Testis (tissue), 2 donors: ENCODE measurements at regions not wholly inside any gene's neighbourhood (a gene's known extent, or its start where the extent isn't known, plus 50 kb on each side); places are given as distances from the start of the nearest gene placed in this dataset.

Source experiments
- DNase-seq: peaks from one replicate; pipeline ENCODE4 v3.0.0-alpha.2; 2019
- H3K27ac ChIP-seq, 2 donors: fragments of 200-600 bp; sonication (generic); one replicate each; pipeline ENCODE4 v1.5.1; 2019
- H3K27me3 ChIP-seq: fragments of 200-600 bp; sonication (generic); one replicate; pipeline ENCODE4 v1.5.1; 2019
- H3K36me3 ChIP-seq: fragments of 200-600 bp; sonication (generic); one replicate; pipeline ENCODE4 v1.5.1; 2017; ENCODE audit warnings: low read depth; ENCODE audit errors: missing control alignments
- H3K4me1 ChIP-seq: fragments of 200-600 bp; sonication (generic); one replicate; pipeline ENCODE4 v1.5.1; 2019
- H3K4me3 ChIP-seq, 2 donors: fragments of 200-600 bp; sonication (generic); one replicate each; pipeline ENCODE4 v1.5.1; 2017 to 2019
- H3K9me3 ChIP-seq: fragments of 200-600 bp; sonication (generic); one replicate; pipeline ENCODE4 v1.5.1; 2017
- POLR2A ChIP-seq: fragments of 450-650 bp; IDR thresholded peaks from one replicate; pipeline ENCODE4 v1.6.1; 2017; ENCODE audit warnings: antibody characterized with exemption, mild to moderate bottlenecking, moderate library complexity
- WGBS, 2 donors: methylation state at CpG; one replicate each; pipeline ENCODE4 v1.1.5; 2018; 5-methylcytosine and 5-hydroxymethylcytosine counted together
- intact Hi-C: fragments of 100-400 bp; cut with DNase I; formaldehyde crosslinking; loops from one replicate; pipeline ENCODE4 v1.15.1; 2023; ENCODE audit warnings: low total_unique reads
- TF ChIP-seq, protein P1 (sequence below), 3 experiments: fragments of 450-650 bp in 2 of 3; fragments of 200-600 bp in 1 of 3; sonication (generic) in 1 of 3; IDR thresholded peaks; one replicate each; pipeline ENCODE4 v1.5.1; 2016 to 2019; ENCODE audit warnings: antibody characterized with exemption in 3 of 3, mild to moderate bottlenecking in 2 of 3, moderate library complexity in 1 of 3

GRCh38 chr21:16402752-16403151 is 673.0 kb downstream of the USP25 start:
- DNase-seq: no peak
- Histone ChIP-seq H3K4me1 (no peaks in the 10 kb centered on the region), H3K4me3 (no peak overlapping the region), H3K27ac (no peak overlapping the region), H3K36me3 (no peaks in the 10 kb centered on the region), H3K9me3 (no peaks in the 10 kb centered on the region), H3K27me3 (no peaks in the 10 kb centered on the region)
- no peak for TF ChIP-seq POLR2A
- TF ChIP-seq, protein P1, sequence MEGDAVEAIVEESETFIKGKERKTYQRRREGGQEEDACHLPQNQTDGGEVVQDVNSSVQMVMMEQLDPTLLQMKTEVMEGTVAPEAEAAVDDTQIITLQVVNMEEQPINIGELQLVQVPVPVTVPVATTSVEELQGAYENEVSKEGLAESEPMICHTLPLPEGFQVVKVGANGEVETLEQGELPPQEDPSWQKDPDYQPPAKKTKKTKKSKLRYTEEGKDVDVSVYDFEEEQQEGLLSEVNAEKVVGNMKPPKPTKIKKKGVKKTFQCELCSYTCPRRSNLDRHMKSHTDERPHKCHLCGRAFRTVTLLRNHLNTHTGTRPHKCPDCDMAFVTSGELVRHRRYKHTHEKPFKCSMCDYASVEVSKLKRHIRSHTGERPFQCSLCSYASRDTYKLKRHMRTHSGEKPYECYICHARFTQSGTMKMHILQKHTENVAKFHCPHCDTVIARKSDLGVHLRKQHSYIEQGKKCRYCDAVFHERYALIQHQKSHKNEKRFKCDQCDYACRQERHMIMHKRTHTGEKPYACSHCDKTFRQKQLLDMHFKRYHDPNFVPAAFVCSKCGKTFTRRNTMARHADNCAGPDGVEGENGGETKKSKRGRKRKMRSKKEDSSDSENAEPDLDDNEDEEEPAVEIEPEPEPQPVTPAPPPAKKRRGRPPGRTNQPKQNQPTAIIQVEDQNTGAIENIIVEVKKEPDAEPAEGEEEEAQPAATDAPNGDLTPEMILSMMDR (IDR thresholded peaks at IDR 0.05): no peak
- intact Hi-C loops: no loop called here

DNA sequence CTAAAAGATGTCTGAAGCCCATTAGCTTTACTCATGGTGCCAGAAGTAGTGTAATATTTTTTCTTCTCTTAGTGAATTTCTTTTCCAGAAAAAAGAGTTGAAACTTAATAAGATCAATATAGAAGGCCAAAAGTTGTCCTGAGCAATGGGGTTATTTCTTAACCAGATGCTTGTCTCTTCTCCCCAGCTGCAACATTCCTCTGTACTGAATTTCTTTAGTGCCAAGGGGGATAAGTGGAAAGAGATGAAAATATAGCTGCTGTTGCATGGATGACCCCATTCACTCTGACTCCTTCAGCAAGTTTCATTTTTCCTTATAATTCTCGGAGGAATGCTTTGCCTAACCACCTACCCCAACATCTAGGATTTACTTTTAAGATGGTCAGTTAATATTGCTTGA is 675.0 kb downstream of the USP25 start:
- intact Hi-C loops: no loop called here
- no peak overlapping the region for H3K4me3 ChIP-seq
- no peaks in the 10 kb centered on the region for H3K4me1 ChIP-seq
- no peak for TF ChIP-seq POLR2A
- TF ChIP-seq, protein P1 (IDR thresholded peaks at IDR 0.05): no peak
- DNase-seq: no peak
- H3K36me3 ChIP-seq: no peaks in the 10 kb centered on the region
- WGBS, 2 donors: 74 to 88% methylated on average over 1 of the region's 1 CpG
- H3K9me3 ChIP-seq: no peaks in the 10 kb centered on the region
- H3K27ac ChIP-seq: no peak overlapping the region
- H3K27me3 ChIP-seq: no peaks in the 10 kb centered on the region

- H3K27ac ChIP-seq: no peak overlapping the region
- no peaks in the 10 kb centered on the region for H3K9me3 ChIP-seq
- H3K4me3 ChIP-seq: no peak overlapping the region
- 92 to 97% methylated on average over 2 of the region's 2 CpGs for WGBS, 2 donors
- TF ChIP-seq, protein P1 (IDR thresholded peaks at IDR 0.05): no peak
- TF ChIP-seq POLR2A: no peak
- intact Hi-C loops: no loop called here
- no peak for DNase-seq
- H3K36me3 ChIP-seq: no peaks in the 10 kb centered on the region
- H3K4me1 ChIP-seq: no peaks in the 10 kb centered on the region
- no peaks in the 10 kb centered on the region for H3K27me3 ChIP-seq
Observed at GRCh38 chr21:16406355-16406754, 676.6 kb downstream of the USP25 start.

DNA sequence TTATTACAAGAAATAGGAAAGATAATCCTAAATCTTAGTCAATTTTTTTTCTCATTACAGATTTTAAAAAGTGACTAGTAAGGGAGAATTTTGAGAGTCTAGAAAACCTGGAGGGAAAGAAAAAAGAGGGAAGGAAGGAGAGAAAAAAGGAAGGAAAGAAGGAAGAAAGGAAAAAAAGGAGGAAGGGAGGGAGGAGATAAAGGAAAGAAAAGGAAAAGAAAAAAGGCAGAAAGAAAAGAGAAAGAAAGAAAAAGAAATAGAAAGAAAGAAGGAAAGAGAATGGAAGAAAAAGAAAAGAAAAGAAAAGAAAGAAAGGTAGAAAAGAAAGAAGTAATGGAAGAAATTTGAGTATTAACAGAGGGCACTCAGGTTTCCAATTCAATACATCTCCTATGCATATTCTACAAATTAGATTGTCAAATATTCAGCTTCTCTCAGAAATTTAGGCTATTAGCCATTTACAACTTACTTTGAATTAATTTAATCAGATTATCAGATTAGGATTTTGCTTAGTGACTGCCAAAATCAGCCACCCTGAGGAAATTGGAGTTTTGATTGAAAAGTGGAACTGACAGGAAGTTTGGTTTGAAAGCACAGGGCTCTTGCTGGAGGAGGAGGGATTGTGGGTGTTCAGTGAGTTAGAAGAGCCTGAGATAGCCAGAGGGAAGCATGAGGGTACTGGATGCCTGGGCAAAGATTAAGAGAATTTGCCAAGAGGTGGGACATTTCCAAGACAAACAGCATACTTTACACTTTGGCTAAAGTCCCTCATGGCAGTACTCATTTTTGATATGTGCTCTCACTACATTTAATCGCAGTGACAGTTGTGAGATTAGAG is 677.8 kb downstream of the USP25 start:
- TF ChIP-seq, protein P1 (IDR thresholded peaks at IDR 0.05): no peak
- TF ChIP-seq POLR2A: no peak

DNA sequence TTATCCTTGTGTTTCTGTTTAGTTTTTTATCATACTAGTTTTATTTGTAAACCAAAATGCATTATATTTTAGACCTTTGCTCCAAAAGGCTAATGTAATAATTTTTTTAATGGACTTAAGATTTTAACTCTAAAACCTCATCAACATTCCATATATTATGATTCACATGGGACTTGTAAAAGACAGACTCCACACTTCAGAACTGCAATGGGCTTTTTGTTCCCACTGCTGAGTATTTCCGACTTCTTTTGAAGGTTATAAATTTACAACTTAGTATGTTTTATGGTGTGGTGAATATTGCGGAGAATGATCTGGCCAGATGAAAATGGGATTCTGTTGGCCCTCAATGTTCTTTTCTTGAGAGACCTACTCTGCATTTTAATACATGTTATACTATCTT is 678.5 kb downstream of the USP25 start:
- H3K9me3 ChIP-seq: no peaks in the 10 kb centered on the region
- no peak overlapping the region for H3K27ac ChIP-seq
- H3K36me3 ChIP-seq: no peaks in the 10 kb centered on the region
- WGBS, 2 donors: 91 to 92% methylated on average over 2 of the region's 2 CpGs
- intact Hi-C loops: no loop called here
- H3K4me3 ChIP-seq: no peak overlapping the region
- H3K4me1 ChIP-seq: no peaks in the 10 kb centered on the region
- no peak for TF ChIP-seq POLR2A
- TF ChIP-seq, protein P1 (IDR thresholded peaks at IDR 0.05): no peak
- H3K27me3 ChIP-seq: no peaks in the 10 kb centered on the region
- DNase-seq: no peak

More for the DNA sequence above, 677.8 kb downstream of the USP25 start:
- intact Hi-C loops: no loop called here
- H3K4me3 ChIP-seq: no peak overlapping the region
- no peaks in the 10 kb centered on the region for H3K9me3 ChIP-seq
- no peak for DNase-seq
- H3K27ac ChIP-seq: no peak overlapping the region
- no peaks in the 10 kb centered on the region for H3K4me1 ChIP-seq
- WGBS, 2 donors: 81 to 84% methylated on average over 1 of the region's 1 CpG
- H3K36me3 ChIP-seq: no peaks in the 10 kb centered on the region
- H3K27me3 ChIP-seq: no peaks in the 10 kb centered on the region
